ENCODE measurements at regions not wholly inside any gene's neighbourhood (a gene's known extent, or its start where the extent isn't known, plus 50 kb on each side); places are given as distances from the start of the nearest gene placed in this dataset.
A peak's percentile ranks its signal among the peaks of the same experiment; 100 is the strongest.

DNA sequence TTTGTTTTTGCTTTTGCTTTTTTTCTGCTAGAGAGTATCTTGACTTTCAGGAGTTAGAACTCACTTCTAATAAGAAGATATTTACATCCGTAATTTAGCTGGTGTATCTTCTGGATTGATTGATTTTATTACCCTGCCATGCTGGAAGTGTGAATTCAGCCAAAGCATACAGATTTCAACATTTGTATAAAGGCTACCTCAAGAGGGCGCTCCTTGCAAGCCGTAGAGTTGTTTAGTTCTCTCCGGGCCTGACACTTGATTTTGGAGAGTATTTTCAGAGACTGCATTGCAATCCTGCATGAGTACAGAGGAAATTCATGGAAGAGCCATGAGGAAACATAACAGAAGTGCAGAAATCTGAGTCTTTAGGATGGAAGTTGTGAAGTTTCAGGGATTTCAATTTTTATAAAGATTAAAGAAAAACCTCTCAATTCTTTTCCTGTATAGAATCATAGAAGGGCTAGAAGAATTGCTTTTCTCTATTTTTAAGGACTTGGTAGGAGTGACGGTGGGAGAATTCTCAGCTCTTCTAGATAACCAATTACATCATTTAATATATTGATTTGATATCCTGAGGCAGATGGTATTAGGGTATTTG, 66.7 kb upstream of the TIAM2 start (continued):
- TF ChIP-seq, protein P1, sequence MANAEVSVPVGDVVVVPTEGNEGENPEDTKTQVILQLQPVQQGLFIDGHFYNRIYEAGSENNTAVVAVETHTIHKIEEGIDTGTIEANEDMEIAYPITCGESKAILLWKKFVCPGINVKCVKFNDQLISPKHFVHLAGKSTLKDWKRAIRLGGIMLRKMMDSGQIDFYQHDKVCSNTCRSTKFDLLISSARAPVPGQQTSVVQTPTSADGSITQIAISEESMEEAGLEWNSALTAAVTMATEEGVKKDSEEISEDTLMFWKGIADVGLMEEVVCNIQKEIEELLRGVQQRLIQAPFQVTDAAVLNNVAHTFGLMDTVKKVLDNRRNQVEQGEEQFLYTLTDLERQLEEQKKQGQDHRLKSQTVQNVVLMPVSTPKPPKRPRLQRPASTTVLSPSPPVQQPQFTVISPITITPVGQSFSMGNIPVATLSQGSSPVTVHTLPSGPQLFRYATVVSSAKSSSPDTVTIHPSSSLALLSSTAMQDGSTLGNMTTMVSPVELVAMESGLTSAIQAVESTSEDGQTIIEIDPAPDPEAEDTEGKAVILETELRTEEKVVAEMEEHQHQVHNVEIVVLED (CRISPR knock-in tag; IDR thresholded peaks at IDR 0.05): 0 out of 2 replicates have a peak, but pooled peaks have one; percentile 9
- TF ChIP-seq ZNF445 (CRISPR knock-in tag; IDR thresholded peaks at IDR 0.05; ENCODE audit: low read depth) (no peak), MTA2 (IDR thresholded peaks at IDR 0.05; ENCODE audit: low read depth) (no peak), TAF9B (IDR thresholded peaks at IDR 0.05; ENCODE audit: partially characterized antibody) (no peak), ZNF282 (CRISPR knock-in tag; IDR thresholded peaks at IDR 0.05) (no peak), E2F3 (CRISPR knock-in tag; IDR thresholded peaks at IDR 0.05) (no peak), CHD2 (IDR thresholded peaks at IDR 0.05; ENCODE audit: low read depth, low read length) (no peak), DACH1 (IDR thresholded peaks at IDR 0.05; ENCODE audit: partially characterized antibody) (no peak), NONO (IDR thresholded peaks at IDR 0.05; ENCODE audit: low read depth in 2 of 2, low read length in 1 of 2) (no peak), ZNF584 (CRISPR knock-in tag; IDR thresholded peaks at IDR 0.05; ENCODE audit: low read depth) (no peak), MECOM (CRISPR knock-in tag; IDR thresholded peaks at IDR 0.05) (no peak), MAZ (CRISPR knock-in tag; conservative IDR thresholded peaks at IDR 0.05 in 1 of 2, IDR thresholded peaks at IDR 0.05 in 1 of 2) (peak in 1 of 2 experiments; percentile 39; a peak in 1 of 4 replicates), ZNF134 (CRISPR knock-in tag; conservative IDR thresholded peaks at IDR 0.05) (no peak), CBX2 (IDR thresholded peaks at IDR 0.05; ENCODE audit: insufficient read depth, low read length, poor library complexity, severe bottlenecking) (no peak), GATAD2A (IDR thresholded peaks at IDR 0.05) (no peak), CBFA2T2 (conservative IDR thresholded peaks at IDR 0.05) (no peak)
- TF ChIP-seq, protein P2, sequence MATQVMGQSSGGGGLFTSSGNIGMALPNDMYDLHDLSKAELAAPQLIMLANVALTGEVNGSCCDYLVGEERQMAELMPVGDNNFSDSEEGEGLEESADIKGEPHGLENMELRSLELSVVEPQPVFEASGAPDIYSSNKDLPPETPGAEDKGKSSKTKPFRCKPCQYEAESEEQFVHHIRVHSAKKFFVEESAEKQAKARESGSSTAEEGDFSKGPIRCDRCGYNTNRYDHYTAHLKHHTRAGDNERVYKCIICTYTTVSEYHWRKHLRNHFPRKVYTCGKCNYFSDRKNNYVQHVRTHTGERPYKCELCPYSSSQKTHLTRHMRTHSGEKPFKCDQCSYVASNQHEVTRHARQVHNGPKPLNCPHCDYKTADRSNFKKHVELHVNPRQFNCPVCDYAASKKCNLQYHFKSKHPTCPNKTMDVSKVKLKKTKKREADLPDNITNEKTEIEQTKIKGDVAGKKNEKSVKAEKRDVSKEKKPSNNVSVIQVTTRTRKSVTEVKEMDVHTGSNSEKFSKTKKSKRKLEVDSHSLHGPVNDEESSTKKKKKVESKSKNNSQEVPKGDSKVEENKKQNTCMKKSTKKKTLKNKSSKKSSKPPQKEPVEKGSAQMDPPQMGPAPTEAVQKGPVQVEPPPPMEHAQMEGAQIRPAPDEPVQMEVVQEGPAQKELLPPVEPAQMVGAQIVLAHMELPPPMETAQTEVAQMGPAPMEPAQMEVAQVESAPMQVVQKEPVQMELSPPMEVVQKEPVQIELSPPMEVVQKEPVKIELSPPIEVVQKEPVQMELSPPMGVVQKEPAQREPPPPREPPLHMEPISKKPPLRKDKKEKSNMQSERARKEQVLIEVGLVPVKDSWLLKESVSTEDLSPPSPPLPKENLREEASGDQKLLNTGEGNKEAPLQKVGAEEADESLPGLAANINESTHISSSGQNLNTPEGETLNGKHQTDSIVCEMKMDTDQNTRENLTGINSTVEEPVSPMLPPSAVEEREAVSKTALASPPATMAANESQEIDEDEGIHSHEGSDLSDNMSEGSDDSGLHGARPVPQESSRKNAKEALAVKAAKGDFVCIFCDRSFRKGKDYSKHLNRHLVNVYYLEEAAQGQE (IDR thresholded peaks at IDR 0.05; ENCODE audit: borderline replicate concordance): peak; percentile 77
- TF ChIP-seq, protein P2 (CRISPR knock-in tag; IDR thresholded peaks at IDR 0.05; ENCODE audit: low read depth): no peak

All from K562 (cell line).